GM19238 (cell line): ENCODE measurements at regions not wholly inside any gene's neighbourhood (a gene's known extent, or its start where the extent isn't known, plus 50 kb on each side); places are given as distances from the start of the nearest gene placed in this dataset.

ENCODE experiments used
- DNase-seq: peaks from one replicate; pipeline ENCODE4 v3.0.0; 2011; ENCODE audit warnings: low spot score; ENCODE audit not compliant: insufficient read length

- no peak for DNase-seq
Measured at GRCh38 chr4:140316799-140317198, 56.6 kb upstream of the SCOC start.

GRCh38 chr4:140315970-140316369 is 57.5 kb upstream of the SCOC start:
- no peak for DNase-seq

GRCh38 chr4:140315438-140315837 is 58.0 kb upstream of the SCOC start:
- DNase-seq = no peak

GRCh38 chr4:140315019-140315418 is 58.4 kb upstream of the SCOC start:
- DNase-seq = no peak

- DNase-seq = no peak
Measured at GRCh38 chr4:140312100-140312499, 61.3 kb upstream of the SCOC start.

- no peak for DNase-seq
Measured at GRCh38 chr4:140311257-140311835, 62.1 kb upstream of the SCOC start.

- no peak for DNase-seq
Measured at GRCh38 chr4:140309124-140309870, 64.1 kb upstream of the SCOC start.

GRCh38 chr4:140308366-140309123 is 64.9 kb upstream of the SCOC start:
- DNase-seq = no peak

- no peak for DNase-seq
Measured at GRCh38 chr4:140305053-140305452, 68.4 kb upstream of the SCOC start.

GRCh38 chr4:140304346-140304745 is 69.1 kb upstream of the SCOC start:
- no peak for DNase-seq

- no peak for DNase-seq
Measured at GRCh38 chr4:140302151-140302859, 71.1 kb upstream of the SCOC start.

- no peak for DNase-seq
Measured at GRCh38 chr4:140300271-140300970, 73.0 kb upstream of the SCOC start.

- DNase-seq = no peak
Measured at GRCh38 chr4:140298001-140298400, 75.4 kb upstream of the SCOC start.

GRCh38 chr4:140297221-140297570 is 76.2 kb upstream of the SCOC start:
- no peak for DNase-seq

GRCh38 chr4:140296335-140297220 is 76.9 kb upstream of the SCOC start:
- DNase-seq = no peak

- DNase-seq = no peak
Measured at GRCh38 chr4:140293979-140294378, 79.5 kb upstream of the SCOC start.

- DNase-seq = no peak
Measured at GRCh38 chr4:140291259-140291658, 82.2 kb upstream of the SCOC start.

GRCh38 chr4:140289486-140289885 is 84.0 kb upstream of the SCOC start:
- no peak for DNase-seq

- DNase-seq = no peak
Measured at GRCh38 chr4:140286456-140286855, 87.0 kb upstream of the SCOC start.

GRCh38 chr4:140284456-140284855 is 89.0 kb upstream of the SCOC start:
- no peak for DNase-seq
